K562 (cell line): ENCODE measurements at regions not wholly inside any gene's neighbourhood (a gene's known extent, or its start where the extent isn't known, plus 50 kb on each side); places are given as distances from the start of the nearest gene placed in this dataset.

Experiments
- ATAC-seq: fragments of 200-7000 bp; cut with Tn5 transposase; 3 replicates; pipeline ENCODE4 v1.9.1; 2020; ENCODE audit warnings: moderate library complexity
- BruUV-seq: library from RNA; stranded (reverse); fragments of 400-500 nt; replicated peaks from 2 replicates; lab custom pipeline; 2021; lab: Mats Ljungman, UMichigan
- CTCF ChIA-PET: fragments of 300-600 bp; formaldehyde crosslinking; extraction: SDS; loops from one replicate; lab custom pipeline; 2021; ENCODE audit warnings: low intra/inter-chr PET ratio; lab: Yijun Ruan, JAX
- POLR2A ChIA-PET: fragments of 300-600, 350-650 bp; sonication (Branson Sonifier 250); formaldehyde crosslinking; extraction: SDS; loops from one replicate; lab custom pipeline; 2021; ENCODE audit warnings: antibody characterized with exemption, inconsistent platforms; lab: Yijun Ruan, JAX
- DNase-seq, 4 experiments: peaks; one replicate each; pipeline versions ENCODE4 v3.0.0 to v3.0.0-alpha.2; 2011 to 2018; ENCODE audit warnings: low spot score in 3 of 4, mixed read lengths in 3 of 4; ENCODE audit errors: extremely low read depth in 1 of 4
- FAIRE-seq: peaks from 2 replicates; lab custom pipeline; 2011; peaks lifted over from hg19 to GRCh38; lab: Jason Lieb, UNC
- H2AFZ ChIP-seq: 2 replicates; pipeline ENCODE4 v1.6.0; 2011; ENCODE audit warnings: low read depth, low read length, control low read depth, inconsistent platforms
- H3K27ac ChIP-seq: fragments of 200-600 bp; 3 replicates; pipeline ENCODE4 v1.8.0; 2011; ENCODE audit warnings: low read depth, mild to moderate bottlenecking, control low read depth, inconsistent platforms, low read length, moderate library complexity, mixed read lengths; ENCODE audit errors: extremely low read depth
- H3K27me3 ChIP-seq, 2 experiments: fragments of 300-600 bp in 1 of 2; 2 replicates in 1 of 2; 3 replicates in 1 of 2; pipeline versions ENCODE4 v1.6.0 to v1.8.0; 2011; ENCODE audit warnings: inconsistent platforms in 2 of 2, low read length in 2 of 2, mild to moderate bottlenecking in 1 of 2, mixed read lengths in 1 of 2, moderate library complexity in 1 of 2; ENCODE audit not compliant: control insufficient read depth in 2 of 2, insufficient read depth in 2 of 2
- H3K36me3 ChIP-seq: fragments of 300-600 bp; 3 replicates; pipeline ENCODE4 v1.8.0; 2011; ENCODE audit warnings: mild to moderate bottlenecking, low read length, inconsistent platforms; ENCODE audit not compliant: control insufficient read depth, insufficient read depth
- H3K4me1 ChIP-seq, 2 experiments: fragments of 200-600 bp in 1 of 2; replicated peaks in 1 of 2; 2 replicates in 1 of 2; 3 replicates in 1 of 2; pipeline versions ENCODE4 v1.5.1 to v1.8.0; 2011; ENCODE audit warnings: inconsistent platforms in 2 of 2, low read length in 2 of 2, mild to moderate bottlenecking in 1 of 2, mixed read lengths in 1 of 2, moderate library complexity in 1 of 2; ENCODE audit not compliant: control insufficient read depth in 2 of 2, insufficient read depth in 2 of 2
- H3K4me2 ChIP-seq: 2 replicates; pipeline ENCODE4 v1.6.1; 2011; ENCODE audit warnings: low read length, control low read depth, inconsistent platforms, mixed read lengths; ENCODE audit not compliant: insufficient read depth
- H3K4me3 ChIP-seq: fragments of 200-600 bp; sonication (generic), shearing (Covaris generic); 2 replicates; pipeline ENCODE4 v1.5.1; 2016; ENCODE audit warnings: control low read depth, inconsistent platforms
- H3K79me2 ChIP-seq: fragments of 200-600 bp; 3 replicates; pipeline ENCODE4 v1.8.0; 2011; ENCODE audit warnings: low read length, inconsistent platforms; ENCODE audit not compliant: control insufficient read depth, insufficient read depth
- H3K9ac ChIP-seq, 2 experiments: 2 replicates each; pipeline versions ENCODE4 v1.6.0 to v1.6.1; 2011; ENCODE audit warnings: low read depth in 2 of 2, low read length in 2 of 2, control low read depth in 1 of 2, inconsistent platforms in 1 of 2, mild to moderate bottlenecking in 1 of 2, mixed read lengths in 1 of 2; ENCODE audit not compliant: insufficient read depth in 1 of 2
- H3K9me1 ChIP-seq: one replicate; pipeline ENCODE4 v1.6.0; 2011; ENCODE audit warnings: inconsistent platforms, mild to moderate bottlenecking, low read length, moderate library complexity; ENCODE audit not compliant: control insufficient read depth, insufficient read depth
- H3K9me3 ChIP-seq: replicated peaks from 2 replicates; pipeline ENCODE4 v1.5.1; 2011; ENCODE audit warnings: low read depth, low read length, inconsistent platforms; ENCODE audit not compliant: control insufficient read depth, insufficient read depth
- H4K20me1 ChIP-seq: replicated peaks from 2 replicates; pipeline ENCODE4 v1.6.1; 2011; ENCODE audit warnings: low read length, inconsistent platforms, mixed read lengths; ENCODE audit not compliant: control insufficient read depth, insufficient read depth
- CREM ChIP-seq: IDR thresholded peaks from 2 replicates; pipeline ENCODE4 v1.6.1; 2014; ENCODE audit warnings: antibody characterized with exemption, low read depth
- DIDO1 ChIP-seq: fragments of 450-650 bp; IDR thresholded peaks from 2 replicates; pipeline ENCODE4 v1.6.1; 2016; ENCODE audit warnings: low read depth, missing biosample characterization, missing genetic modification characterization
- EHMT2 ChIP-seq: fragments of 450-650 bp; IDR thresholded peaks from 2 replicates; pipeline ENCODE4 v1.6.1; 2018; ENCODE audit warnings: antibody characterized with exemption
- OTX1 ChIP-seq: fragments of 450-650 bp; formaldehyde crosslinking; IDR thresholded peaks from 2 replicates; pipeline ENCODE4 v1.4.0; 2022; ENCODE audit warnings: mild to moderate bottlenecking
- RBM14 ChIP-seq: fragments of 200-400 bp; formaldehyde crosslinking; IDR thresholded peaks from 2 replicates; pipeline ENCODE4 v1.6.1; 2018; ENCODE audit warnings: low read depth, mild to moderate bottlenecking, low read length, moderate library complexity, borderline replicate concordance; ENCODE audit not compliant: insufficient read depth
- TOE1 ChIP-seq, 2 experiments: fragments of 450-650 bp in 1 of 2; sonication (generic) in 1 of 2; formaldehyde crosslinking in 1 of 2; IDR thresholded peaks; 2 replicates each; pipeline versions ENCODE4 v1.7.1 to v1.8.0; 2016 to 2022; ENCODE audit warnings: borderline replicate concordance in 2 of 2, mild to moderate bottlenecking in 2 of 2, antibody characterized with exemption in 1 of 2, inconsistent platforms in 1 of 2, low read depth in 1 of 2, missing genetic modification reagents in 1 of 2, moderate library complexity in 1 of 2
- ZBTB33 ChIP-seq: sonication (generic); formaldehyde crosslinking; IDR thresholded peaks from 2 replicates; pipeline ENCODE4 v1.8.1; 2023; ENCODE audit warnings: mild to moderate bottlenecking, missing genetic modification reagents
- ZBTB5 ChIP-seq: fragments of 450-650 bp; IDR thresholded peaks from 2 replicates; pipeline ENCODE4 v1.6.1; 2017; ENCODE audit warnings: antibody characterized with exemption
- ZNF175 ChIP-seq: fragments of 200-800 bp; sonication (Bioruptor generic); IDR thresholded peaks from 2 replicates; pipeline ENCODE4 v1.6.1; 2016; ENCODE audit warnings: low read depth, mild to moderate bottlenecking, missing genetic modification characterization, missing compliant biosample characterization
- WGBS: fragments of 100-300 bp; shearing (Covaris generic); methylation state at CpG from one replicate; pipeline ENCODE4 v1.1.6; 2016; ENCODE audit warnings: low coverage, mixed read lengths; ENCODE audit not compliant: insufficient coverage; ENCODE audit errors: missing lambda C conversion rate; 5-methylcytosine and 5-hydroxymethylcytosine counted together
- in situ Hi-C: fragments of 300-500 bp; cut with MboI; formaldehyde crosslinking; loops from 4 replicates; pipeline ENCODE4 v1.15.0; 2018; ENCODE audit warnings: inconsistent platforms, mixed read lengths
- intact Hi-C: fragments of 100-400 bp; cut with micrococcal nuclease; formaldehyde crosslinking; loops from 2 replicates; pipeline ENCODE4 v1.14.2; 2022

- 0% methylated on average over 1 of the region's 1 CpG for WGBS
- H3K4me2 ChIP-seq = no peak overlapping the region
Observed at GRCh38 chr13:82747958-82748357, 1134.3 kb downstream of the SLITRK1 start.

DNA sequence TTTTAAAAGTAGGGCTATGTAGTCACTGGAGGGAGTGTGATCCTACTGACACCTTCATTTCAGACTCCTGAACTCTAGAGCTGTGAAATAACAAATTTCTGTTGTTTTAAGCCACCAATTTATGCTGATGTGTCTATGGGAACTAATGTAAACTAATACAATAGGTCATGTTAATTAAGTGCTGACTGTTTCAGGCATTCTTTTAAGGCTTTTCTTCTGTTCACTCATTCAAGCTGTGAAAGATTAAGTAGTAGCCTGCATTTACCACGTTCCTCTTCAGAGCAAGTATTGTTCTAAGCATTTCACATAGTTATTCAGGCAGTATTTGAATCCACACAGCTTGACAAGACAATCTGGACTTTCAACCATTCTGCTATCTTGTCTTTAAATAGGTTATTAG lies 1135.0 kb downstream of the SLITRK1 start:
- Histone ChIP-seq H3K4me1 (no peaks in the 10 kb centered on the region), H3K9ac (no peak overlapping the region), H3K4me3 (no peak overlapping the region), H3K79me2 (no peaks in the 10 kb centered on the region), H2AFZ (no peak overlapping the region), H3K9me3 (peaks cover 2% of the 10 kb centered on the region; the same call in 1 of the 2 replicates), H3K9me1 (no peaks in the 10 kb centered on the region), H4K20me1 (no peaks in the 10 kb centered on the region), H3K4me2 (no peak overlapping the region), H3K36me3 (no peaks in the 10 kb centered on the region), H3K27ac (no peak overlapping the region), H3K27me3 (no peaks in the 10 kb centered on the region)
- WGBS = 0% methylated on average over 1 of the region's 1 CpG
- ChIA-PET CTCF (no interaction called here), POLR2A (no interaction called here)
- in situ Hi-C loops = no loop called here
- no TSS peak for BruUV-seq
- intact Hi-C loops = no loop called here
- DNase-seq = no peak
- no peak for ATAC-seq
- no peak for FAIRE-seq
- TF ChIP-seq ZNF175 (CRISPR knock-in tag) (no peak), ZBTB5 (no peak), TOE1 (IDR thresholded peaks at IDR 0.05; ENCODE audit: borderline replicate concordance) (no peak), TOE1 (CRISPR knock-in tag; IDR thresholded peaks at IDR 0.05; ENCODE audit: borderline replicate concordance, low read depth) (no peak), CREM (no peak), ZBTB33 (no peak), OTX1 (no peak), DIDO1 (tag) (no peak)

More at GRCh38 chr13:82747958-82748357, 1134.3 kb downstream of the SLITRK1 start:
- Histone ChIP-seq H3K9me1 (no peaks in the 10 kb centered on the region), H3K36me3 (no peaks in the 10 kb centered on the region), H3K4me3 (no peak overlapping the region), H3K27ac (no peak overlapping the region)
- CTCF ChIA-PET = no interaction called here
- FAIRE-seq (no peak), DNase-seq (no peak)
- intact Hi-C loops (no loop called here), in situ Hi-C loops (no loop called here)
- TF ChIP-seq RBM14 (no peak), EHMT2 (no peak)
- TF ChIP-seq, all 486 proteins: peak for 0
- no peaks in the 10 kb centered on the region for H4K20me1 ChIP-seq
- H2AFZ ChIP-seq = no peak overlapping the region
- no TSS peak for BruUV-seq
- POLR2A ChIA-PET = no interaction called here
- H3K9me3 ChIP-seq = peaks cover 2% of the 10 kb centered on the region; the same call in 1 of the 2 replicates
- H3K79me2 ChIP-seq = no peaks in the 10 kb centered on the region
- no peaks in the 10 kb centered on the region for H3K27me3 ChIP-seq
- no peak overlapping the region for H3K9ac ChIP-seq
- no peaks in the 10 kb centered on the region for H3K4me1 ChIP-seq
- no peak for ATAC-seq
